ENCODE measurements at regions not wholly inside any gene's neighbourhood (a gene's known extent, or its start where the extent isn't known, plus 50 kb on each side); places are given as distances from the start of the nearest gene placed in this dataset.

DNA sequence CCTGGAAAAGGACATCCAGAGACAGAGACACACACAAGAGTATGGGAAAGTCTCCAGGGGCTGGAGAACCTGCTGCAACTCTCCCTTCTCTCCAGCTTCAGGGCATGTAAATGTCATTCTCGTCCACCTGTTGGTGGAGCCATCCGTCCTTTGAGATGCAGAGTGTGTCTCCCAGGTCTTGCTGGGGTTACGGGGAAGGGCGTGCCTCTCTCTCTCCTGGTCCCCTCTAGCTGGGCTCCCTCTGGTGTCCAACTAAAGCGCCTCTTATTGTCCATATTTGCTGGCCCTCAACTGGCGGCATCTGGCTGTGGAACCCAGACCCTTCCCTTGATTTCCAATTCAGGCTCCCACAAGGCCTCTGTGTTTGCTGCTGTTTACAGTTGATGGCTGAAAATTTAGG, 244.1 kb downstream of the BMP7 start:
- TF ChIP-seq, protein P1, sequence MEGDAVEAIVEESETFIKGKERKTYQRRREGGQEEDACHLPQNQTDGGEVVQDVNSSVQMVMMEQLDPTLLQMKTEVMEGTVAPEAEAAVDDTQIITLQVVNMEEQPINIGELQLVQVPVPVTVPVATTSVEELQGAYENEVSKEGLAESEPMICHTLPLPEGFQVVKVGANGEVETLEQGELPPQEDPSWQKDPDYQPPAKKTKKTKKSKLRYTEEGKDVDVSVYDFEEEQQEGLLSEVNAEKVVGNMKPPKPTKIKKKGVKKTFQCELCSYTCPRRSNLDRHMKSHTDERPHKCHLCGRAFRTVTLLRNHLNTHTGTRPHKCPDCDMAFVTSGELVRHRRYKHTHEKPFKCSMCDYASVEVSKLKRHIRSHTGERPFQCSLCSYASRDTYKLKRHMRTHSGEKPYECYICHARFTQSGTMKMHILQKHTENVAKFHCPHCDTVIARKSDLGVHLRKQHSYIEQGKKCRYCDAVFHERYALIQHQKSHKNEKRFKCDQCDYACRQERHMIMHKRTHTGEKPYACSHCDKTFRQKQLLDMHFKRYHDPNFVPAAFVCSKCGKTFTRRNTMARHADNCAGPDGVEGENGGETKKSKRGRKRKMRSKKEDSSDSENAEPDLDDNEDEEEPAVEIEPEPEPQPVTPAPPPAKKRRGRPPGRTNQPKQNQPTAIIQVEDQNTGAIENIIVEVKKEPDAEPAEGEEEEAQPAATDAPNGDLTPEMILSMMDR (IDR thresholded peaks at IDR 0.05), result no peak
- ChIA-PET POLR2A (no interaction called here), CTCF (no interaction called here)
- no peak overlapping the region for H3K27ac Mint-ChIP-seq
- H3K4me1 Mint-ChIP-seq (ENCODE audit: low read depth), result no peaks in the 10 kb centered on the region
- H3K4me3 Mint-ChIP-seq, result no peak overlapping the region
- H3K9me3 Mint-ChIP-seq, result no peaks in the 10 kb centered on the region
- peaks cover 16% of the 10 kb centered on the region for H3K27me3 Mint-ChIP-seq
- DNase-seq (no peak), ATAC-seq (no peak)
- no peaks in the 10 kb centered on the region for H3K36me3 Mint-ChIP-seq (ENCODE audit: low read depth)
- intact Hi-C loops (cut with micrococcal nuclease), result no loop called here

- Mint-ChIP-seq H3K27ac (no peak overlapping the region), H3K27me3 (peaks cover 16% of the 10 kb centered on the region), H3K36me3 (ENCODE audit: low read depth) (no peaks in the 10 kb centered on the region), H3K4me3 (no peak overlapping the region), H3K9me3 (no peaks in the 10 kb centered on the region), H3K4me1 (ENCODE audit: low read depth) (no peaks in the 10 kb centered on the region)
- intact Hi-C loops (cut with micrococcal nuclease), result no loop called here
- TF ChIP-seq, protein P1 (IDR thresholded peaks at IDR 0.05), result no peak
- ATAC-seq (no peak), DNase-seq (no peak)
- ChIA-PET CTCF (no interaction called here), POLR2A (no interaction called here)
These were observed 243.4 kb downstream of the BMP7 start for GRCh38 chr20:57023007-57023406.

DNA sequence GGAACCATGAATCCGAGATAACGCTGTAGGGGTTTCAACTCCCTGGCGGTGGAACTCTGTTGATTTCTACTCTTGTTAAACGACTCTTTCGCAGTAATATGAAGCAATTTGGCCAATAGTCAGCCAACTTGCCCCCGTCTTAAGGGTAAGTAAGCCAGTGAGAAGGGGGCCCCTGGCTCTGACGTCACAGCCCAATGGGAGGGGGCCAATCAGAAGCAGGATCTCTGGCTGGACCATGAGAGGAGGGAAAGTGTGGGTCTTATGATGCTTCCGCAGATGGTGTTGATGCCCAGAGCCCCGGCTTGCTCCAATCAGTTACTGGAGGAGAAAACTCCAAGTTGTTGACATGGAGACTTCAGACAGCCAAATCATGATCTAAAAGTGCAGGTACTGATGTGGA, 242.4 kb downstream of the BMP7 start:
- ChIA-PET CTCF (interaction anchor here (0.7 kb wide), 1 partner anchor 14 kb away, joined by 4 read pairs; no protein-coding TSS in a partner anchor), POLR2A (no interaction called here)
- TF ChIP-seq, protein P1 (IDR thresholded peaks at IDR 0.05), result no peak
- no peaks in the 10 kb centered on the region for H3K36me3 Mint-ChIP-seq (ENCODE audit: low read depth)
- DNase-seq (no peak), ATAC-seq (no peak)
- H3K9me3 Mint-ChIP-seq, result no peaks in the 10 kb centered on the region
- peaks cover 13% of the 10 kb centered on the region for H3K27me3 Mint-ChIP-seq
- intact Hi-C loops (cut with micrococcal nuclease), result no loop called here
- H3K27ac Mint-ChIP-seq, result no peak overlapping the region
- H3K4me3 Mint-ChIP-seq, result no peak overlapping the region
- H3K4me1 Mint-ChIP-seq (ENCODE audit: low read depth), result no peaks in the 10 kb centered on the region

DNA sequence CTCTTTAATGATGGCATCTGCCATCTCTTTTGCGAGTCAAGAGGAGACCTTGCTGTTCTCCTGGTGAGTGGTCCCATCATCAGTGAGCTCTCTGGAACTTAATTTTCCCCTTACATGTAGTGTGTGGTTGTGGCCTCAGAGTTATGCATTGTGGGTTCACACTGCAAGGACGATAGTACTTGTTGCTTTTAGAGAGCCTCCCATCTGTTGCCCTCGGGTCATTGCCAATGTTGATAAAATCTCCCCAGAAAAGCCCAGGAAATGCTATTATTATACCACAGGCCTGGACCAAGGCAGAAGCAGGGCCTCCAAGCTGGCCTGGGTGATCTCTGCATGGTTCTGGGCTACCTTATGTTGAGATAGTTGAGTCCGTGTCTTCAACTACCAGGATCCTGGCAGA, 241.6 kb downstream of the BMP7 start:
- DNase-seq (no peak), ATAC-seq (no peak)
- Mint-ChIP-seq H3K4me3 (no peak overlapping the region), H3K9me3 (no peaks in the 10 kb centered on the region), H3K4me1 (ENCODE audit: low read depth) (no peaks in the 10 kb centered on the region), H3K36me3 (ENCODE audit: low read depth) (no peaks in the 10 kb centered on the region), H3K27ac (no peak overlapping the region), H3K27me3 (peaks cover 14% of the 10 kb centered on the region)
- intact Hi-C loops (cut with micrococcal nuclease), result no loop called here
- TF ChIP-seq, protein P1 (IDR thresholded peaks at IDR 0.05), result no peak
- ChIA-PET CTCF (no interaction called here), POLR2A (no interaction called here)

- CTCF ChIA-PET, result no interaction called here
- Mint-ChIP-seq H3K36me3 (ENCODE audit: low read depth) (no peaks in the 10 kb centered on the region), H3K9me3 (no peaks in the 10 kb centered on the region), H3K27ac (no peak overlapping the region), H3K4me3 (no peak overlapping the region), H3K27me3 (peaks cover 12% of the 10 kb centered on the region), H3K4me1 (ENCODE audit: low read depth) (no peaks in the 10 kb centered on the region)
- DNase-seq, result no peak
- intact Hi-C loops (cut with micrococcal nuclease), result no loop called here
- no peak for ATAC-seq
- TF ChIP-seq, protein P1 (IDR thresholded peaks at IDR 0.05), result no peak
- POLR2A ChIA-PET, result no interaction called here
These were observed 241.2 kb downstream of the BMP7 start for GRCh38 chr20:57025261-57025660.
